Suprapubic skin (tissue), 4 donors: ENCODE measurements at regions not wholly inside any gene's neighbourhood (a gene's known extent, or its start where the extent isn't known, plus 50 kb on each side); places are given as distances from the start of the nearest gene placed in this dataset.

Experiments
- CTCF ChIP-seq, 2 donors: fragments of 200-600 bp in 1 of 2; fragments of 450-650 bp in 1 of 2; sonication (generic) in 1 of 2; IDR thresholded peaks; one replicate each; pipeline ENCODE4 v1.5.1; 2016 to 2019; ENCODE audit warnings: antibody characterized with exemption in 2 of 2, mild to moderate bottlenecking in 1 of 2, moderate library complexity in 1 of 2
- POLR2A ChIP-seq, 2 donors: fragments of 450-650 bp; IDR thresholded peaks; one replicate each; pipeline ENCODE4 v1.6.1; 2017; ENCODE audit warnings: antibody characterized with exemption in 2 of 2, mild to moderate bottlenecking in 2 of 2, moderate library complexity in 2 of 2
- POLR2AphosphoS5 ChIP-seq, 3 donors: sonication (generic); formaldehyde crosslinking; IDR thresholded peaks; one replicate each; pipeline ENCODE4 v1.6.1; 2017; ENCODE audit warnings: antibody characterized with exemption in 3 of 3

GRCh38 chr15:54829821-54830220, 366.9 kb downstream of the RSL24D1 start:
- no peak for TF ChIP-seq POLR2A (IDR thresholded peaks at IDR 0.05)
- no peak for TF ChIP-seq POLR2AphosphoS5 (IDR thresholded peaks at IDR 0.05)
- TF ChIP-seq CTCF (IDR thresholded peaks at IDR 0.05), result no peak
